Mesenchymal stem cell (in vitro differentiated cells and primary cell): ENCODE measurements at regions not wholly inside any gene's neighbourhood (a gene's known extent, or its start where the extent isn't known, plus 50 kb on each side); places are given as distances from the start of the nearest gene placed in this dataset.

ENCODE experiments used
- DNase-seq: peaks from one replicate; pipeline ENCODE4 v3.0.0-alpha.2; 2013
- H2AFZ ChIP-seq: one replicate; pipeline ENCODE4 v1.6.1; 2013; ENCODE audit warnings: low read depth, mild to moderate bottlenecking, control low read depth, inconsistent platforms, low read length, moderate library complexity
- H2AK5ac ChIP-seq: 2 replicates; pipeline ENCODE4 v1.6.1; 2013; ENCODE audit warnings: low read length, moderate library complexity, mild to moderate bottlenecking, inconsistent platforms; ENCODE audit not compliant: severe bottlenecking
- H2BK120ac ChIP-seq: one replicate; pipeline ENCODE4 v1.6.1; 2013; ENCODE audit warnings: low read depth, mild to moderate bottlenecking, inconsistent platforms, low read length, moderate library complexity
- H2BK12ac ChIP-seq, 2 experiments: one replicate each; pipeline ENCODE4 v1.6.1; 2013; ENCODE audit warnings: inconsistent platforms in 2 of 2, low read length in 2 of 2, mild to moderate bottlenecking in 2 of 2, moderate library complexity in 2 of 2, control low read depth in 1 of 2
- H2BK15ac ChIP-seq: one replicate; pipeline ENCODE4 v1.6.1; 2013; ENCODE audit warnings: mild to moderate bottlenecking, low read depth, inconsistent platforms; ENCODE audit not compliant: poor library complexity, severe bottlenecking
- H2BK5ac ChIP-seq: 2 replicates; pipeline ENCODE4 v1.6.1; 2013; ENCODE audit warnings: low read depth, mild to moderate bottlenecking, low read length, control low read depth, inconsistent platforms; ENCODE audit not compliant: poor library complexity, severe bottlenecking
- H3K14ac ChIP-seq, 2 experiments: one replicate each; pipeline ENCODE4 v1.6.1; 2013; ENCODE audit warnings: inconsistent platforms in 2 of 2, low read length in 2 of 2, control low read depth in 1 of 2, mild to moderate bottlenecking in 1 of 2, moderate library complexity in 1 of 2
- H3K18ac ChIP-seq, 2 experiments: one replicate each; pipeline ENCODE4 v1.6.1; 2013; ENCODE audit warnings: inconsistent platforms in 2 of 2, low read length in 2 of 2, control low read depth in 1 of 2, low read depth in 1 of 2, mild to moderate bottlenecking in 1 of 2
- H3K23ac ChIP-seq, 2 experiments: one replicate each; pipeline ENCODE4 v1.6.1; 2013; ENCODE audit warnings: inconsistent platforms in 2 of 2, low read length in 2 of 2, mild to moderate bottlenecking in 2 of 2, moderate library complexity in 2 of 2, control low read depth in 1 of 2
- H3K27ac ChIP-seq: 2 replicates; pipeline ENCODE4 v1.5.1; 2013; ENCODE audit warnings: mild to moderate bottlenecking, moderate library complexity, low read length, control low read depth, inconsistent platforms; ENCODE audit not compliant: poor library complexity, severe bottlenecking
- H3K27me3 ChIP-seq, 2 experiments: 2 replicates each; pipeline versions ENCODE4 v1.6.1 to v1.7.0; 2013; ENCODE audit warnings: low read length in 2 of 2, mild to moderate bottlenecking in 2 of 2, moderate library complexity in 2 of 2, control low read depth in 1 of 2, inconsistent platforms in 1 of 2; ENCODE audit not compliant: control insufficient read depth in 1 of 2, insufficient read depth in 1 of 2
- H3K36me3 ChIP-seq, 2 experiments: 2 replicates each; pipeline versions ENCODE4 v1.6.1 to v1.7.0; 2013; ENCODE audit warnings: low read length in 2 of 2, control low read depth in 1 of 2, inconsistent platforms in 1 of 2, low read depth in 1 of 2, mild to moderate bottlenecking in 1 of 2; ENCODE audit not compliant: insufficient read depth in 2 of 2, control insufficient read depth in 1 of 2
- H3K4ac ChIP-seq, 2 experiments: one replicate each; pipeline ENCODE4 v1.6.1; 2013; ENCODE audit warnings: inconsistent platforms in 2 of 2, low read length in 2 of 2, mild to moderate bottlenecking in 2 of 2, moderate library complexity in 2 of 2, control low read depth in 1 of 2, low read depth in 1 of 2
- H3K4me1 ChIP-seq: 2 replicates; pipeline ENCODE4 v1.6.1; 2013; ENCODE audit warnings: low read depth, low read length, control low read depth; ENCODE audit not compliant: control insufficient read depth, insufficient read depth
- H3K4me2 ChIP-seq: 2 replicates; pipeline ENCODE4 v1.6.1; 2013; ENCODE audit warnings: low read length, mild to moderate bottlenecking, inconsistent platforms; ENCODE audit not compliant: poor library complexity, severe bottlenecking
- H3K4me3 ChIP-seq, 2 experiments: 2 replicates each; pipeline versions ENCODE4 v1.5.1 to v1.7.0; 2013; ENCODE audit warnings: low read length in 2 of 2, mild to moderate bottlenecking in 2 of 2, control low read depth in 1 of 2, low read depth in 1 of 2; ENCODE audit not compliant: insufficient read depth in 1 of 2
- H3K79me1 ChIP-seq: replicated peaks from 2 replicates; pipeline ENCODE4 v1.6.1; 2013; ENCODE audit warnings: mild to moderate bottlenecking, control low read depth, low read length, inconsistent platforms; ENCODE audit not compliant: poor library complexity, severe bottlenecking
- H3K9ac ChIP-seq: 2 replicates; pipeline ENCODE4 v1.7.0; 2013; ENCODE audit warnings: mild to moderate bottlenecking, low read length, moderate library complexity
- H3K9me3 ChIP-seq: 2 replicates; pipeline ENCODE4 v1.7.0; 2013; ENCODE audit warnings: mild to moderate bottlenecking, low read length; ENCODE audit not compliant: control insufficient read depth
- H4K8ac ChIP-seq: one replicate; pipeline ENCODE4 v1.6.1; 2013; ENCODE audit warnings: inconsistent platforms, mild to moderate bottlenecking, low read length, moderate library complexity
- H4K91ac ChIP-seq: one replicate; pipeline ENCODE4 v1.6.1; 2013; ENCODE audit warnings: mild to moderate bottlenecking, low read length, inconsistent platforms
- WGBS: methylation state at CpG from one replicate; pipeline ENCODE4 v1.1.7; 2013; ENCODE audit warnings: mixed read lengths; 5-methylcytosine and 5-hydroxymethylcytosine counted together

DNA sequence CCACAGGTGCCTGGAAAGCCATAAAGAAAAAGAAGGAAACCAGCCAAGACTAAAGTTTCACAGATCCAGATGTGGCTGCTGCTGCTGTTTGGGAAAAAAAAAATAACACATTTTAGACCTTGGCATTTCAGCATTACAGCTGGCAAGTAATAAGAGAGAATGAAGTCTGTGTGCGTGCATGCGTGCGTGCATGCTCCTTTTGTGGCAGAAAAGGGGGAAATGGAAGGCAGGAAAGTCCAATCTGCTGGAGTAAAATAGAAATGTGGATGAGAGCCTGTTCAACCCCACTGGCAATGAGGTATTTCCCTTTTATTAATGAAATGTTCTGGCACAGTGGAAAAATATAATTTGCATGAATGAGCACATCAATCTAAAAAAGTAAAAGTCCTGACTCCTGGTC, 137.0 kb upstream of the SEMA3A start:
- no peaks in the 10 kb centered on the region for H3K9me3 ChIP-seq
- H4K8ac ChIP-seq = no peak overlapping the region
- no peak overlapping the region for H2BK12ac ChIP-seq
- DNase-seq = no peak
- H2BK120ac ChIP-seq = no peak overlapping the region
- H3K79me1 ChIP-seq = no peaks in the 10 kb centered on the region
- no peak overlapping the region for H3K23ac ChIP-seq
- 95% methylated on average over 3 of the region's 3 CpGs for WGBS
- H3K18ac ChIP-seq = no peak overlapping the region
- peak overlapping the region; percentile 39 for H3K27ac ChIP-seq
- no peak overlapping the region for H2BK5ac ChIP-seq
- no peak overlapping the region for H2AK5ac ChIP-seq
- H3K4ac ChIP-seq = no peak overlapping the region
- no peak overlapping the region for H2AFZ ChIP-seq
- no peak overlapping the region for H3K4me3 ChIP-seq
- H3K4me1 ChIP-seq = peaks cover 1% of the 10 kb centered on the region
- H3K27me3 ChIP-seq = no peaks in the 10 kb centered on the region
- no peak overlapping the region for H4K91ac ChIP-seq
- H3K36me3 ChIP-seq = no peaks in the 10 kb centered on the region
- H3K14ac ChIP-seq = no peak overlapping the region
- H3K4me2 ChIP-seq = no peak overlapping the region
- no peak overlapping the region for H3K9ac ChIP-seq
- H2BK15ac ChIP-seq = no peak overlapping the region

DNA sequence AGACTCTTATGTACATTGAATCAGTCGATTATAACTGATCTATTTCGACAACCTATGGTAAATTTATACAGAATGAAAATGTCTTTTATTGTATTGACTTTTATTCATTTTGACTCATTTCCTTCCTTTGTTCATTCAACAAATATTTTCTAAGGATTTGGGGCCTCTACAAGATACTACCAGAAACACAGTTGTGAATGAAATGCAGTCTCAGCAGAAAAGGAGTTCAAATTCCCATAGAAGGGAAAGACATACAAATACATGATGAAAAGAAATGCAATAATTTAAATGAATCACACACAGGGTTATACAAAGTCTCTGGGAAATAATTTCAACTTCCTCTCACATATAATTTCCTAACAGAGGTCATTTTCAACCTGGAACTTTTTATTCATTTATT, 134.0 kb upstream of the SEMA3A start:
- H2AK5ac ChIP-seq = no peak overlapping the region
- H2BK120ac ChIP-seq = no peak overlapping the region
- no peak overlapping the region for H4K91ac ChIP-seq
- no CpG with 5 or more reads among the region's 2 CpGs for WGBS
- no peak for DNase-seq
- H2AFZ ChIP-seq = no peak overlapping the region
- H3K23ac ChIP-seq = no peak overlapping the region
- H3K4me2 ChIP-seq = no peak overlapping the region
- H3K79me1 ChIP-seq = no peaks in the 10 kb centered on the region
- H3K36me3 ChIP-seq = no peaks in the 10 kb centered on the region
- H2BK5ac ChIP-seq = no peak overlapping the region
- H3K14ac ChIP-seq = no peak overlapping the region
- H3K4me1 ChIP-seq = peaks cover 1% of the 10 kb centered on the region
- no peak overlapping the region for H4K8ac ChIP-seq
- H3K27me3 ChIP-seq = no peaks in the 10 kb centered on the region
- no peak overlapping the region for H3K18ac ChIP-seq
- H2BK12ac ChIP-seq = no peak overlapping the region
- H3K4ac ChIP-seq = no peak overlapping the region
- H3K9ac ChIP-seq = no peak overlapping the region
- no peak overlapping the region for H3K4me3 ChIP-seq
- H2BK15ac ChIP-seq = no peak overlapping the region
- H3K9me3 ChIP-seq = no peaks in the 10 kb centered on the region
- no peak overlapping the region for H3K27ac ChIP-seq

DNA sequence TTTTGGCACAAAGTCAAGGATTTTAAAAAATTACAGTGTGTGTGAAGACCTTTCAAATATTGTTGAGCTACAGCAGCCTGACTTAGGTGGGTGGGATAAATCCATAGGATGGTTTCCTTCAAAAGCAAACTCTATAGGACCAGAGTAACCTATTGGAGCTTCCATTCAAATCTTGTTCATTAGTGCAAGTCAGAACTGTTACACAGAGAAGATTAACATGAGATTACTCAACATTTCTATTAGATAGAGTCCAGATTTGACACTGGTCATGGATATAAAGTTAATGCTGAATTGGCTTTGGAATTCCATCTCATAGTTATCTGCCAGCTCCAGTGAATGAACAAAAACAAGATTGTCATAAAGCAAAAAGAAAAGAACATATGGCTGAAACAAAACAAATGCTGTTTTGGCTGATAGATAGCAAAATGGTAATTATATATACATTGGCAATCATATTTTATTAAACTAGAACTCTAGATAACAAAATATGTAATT, 129.6 kb upstream of the SEMA3A start:
- H3K18ac ChIP-seq = no peak overlapping the region
- no peak overlapping the region for H3K9ac ChIP-seq

DNA sequence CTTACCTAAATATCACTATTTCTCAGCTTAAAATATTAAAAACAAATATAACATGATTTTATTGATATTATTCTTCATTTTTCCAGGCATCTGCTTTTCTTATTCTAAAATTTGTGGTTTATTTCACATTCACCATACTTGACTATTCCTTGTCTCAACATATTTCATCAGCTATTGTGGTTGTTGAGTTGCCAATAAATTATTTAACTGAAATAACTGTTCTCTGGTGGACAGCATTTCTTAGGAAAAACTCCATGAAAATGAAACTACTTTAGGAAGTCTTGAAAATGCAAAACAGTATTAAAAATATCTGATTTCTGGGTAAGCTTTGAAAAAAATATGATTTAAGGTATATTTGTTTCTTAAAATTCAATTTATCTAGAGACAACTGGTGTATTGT, 122.9 kb upstream of the SEMA3A start:
- no peaks in the 10 kb centered on the region for H3K4me1 ChIP-seq
- H3K9me3 ChIP-seq = peaks cover 7% of the 10 kb centered on the region
- no peak overlapping the region for H2BK12ac ChIP-seq
- H3K36me3 ChIP-seq = no peaks in the 10 kb centered on the region
- H3K27ac ChIP-seq = no peak overlapping the region
- H2BK120ac ChIP-seq = no peak overlapping the region
- no peak overlapping the region for H3K4ac ChIP-seq
- no peak overlapping the region for H4K8ac ChIP-seq
- no peaks in the 10 kb centered on the region for H3K27me3 ChIP-seq
- no peak overlapping the region for H3K23ac ChIP-seq
- no peak overlapping the region for H3K4me2 ChIP-seq
- no peak overlapping the region for H2BK15ac ChIP-seq
- H3K18ac ChIP-seq = no peak overlapping the region
- no peaks in the 10 kb centered on the region for H3K79me1 ChIP-seq
- no peak overlapping the region for H2AK5ac ChIP-seq
- DNase-seq = no peak
- no peak overlapping the region for H3K14ac ChIP-seq
- no peak overlapping the region for H2BK5ac ChIP-seq
- H3K4me3 ChIP-seq = no peak overlapping the region
- H2AFZ ChIP-seq = no peak overlapping the region
- no peak overlapping the region for H4K91ac ChIP-seq
- H3K9ac ChIP-seq = peak overlapping the region; percentile 2

More for the DNA sequence above, 129.6 kb upstream of the SEMA3A start:
- H3K36me3 ChIP-seq = no peaks in the 10 kb centered on the region
- no peaks in the 10 kb centered on the region for H3K4me1 ChIP-seq
- H2AFZ ChIP-seq = no peak overlapping the region
- no peak overlapping the region for H3K14ac ChIP-seq
- H2BK12ac ChIP-seq = no peak overlapping the region
- H3K23ac ChIP-seq = no peak overlapping the region
- no peak overlapping the region for H4K8ac ChIP-seq
- no peaks in the 10 kb centered on the region for H3K27me3 ChIP-seq
- no peak overlapping the region for H3K4ac ChIP-seq
- peaks cover 8% of the 10 kb centered on the region for H3K9me3 ChIP-seq
- H3K4me3 ChIP-seq = no peak overlapping the region
- DNase-seq = no peak
- no peak overlapping the region for H2AK5ac ChIP-seq
- no peak overlapping the region for H4K91ac ChIP-seq
- H3K4me2 ChIP-seq = no peak overlapping the region
- no peak overlapping the region for H2BK15ac ChIP-seq
- H3K27ac ChIP-seq = no peak overlapping the region
- H2BK120ac ChIP-seq = no peak overlapping the region
- no peaks in the 10 kb centered on the region for H3K79me1 ChIP-seq
- H2BK5ac ChIP-seq = no peak overlapping the region
